Brain microvascular endothelial cell (primary cell): ENCODE measurements at regions not wholly inside any gene's neighbourhood (a gene's known extent, or its start where the extent isn't known, plus 50 kb on each side); places are given as distances from the start of the nearest gene placed in this dataset.

Source experiments
- DNase-seq: peaks from one replicate; pipeline ENCODE4 v3.0.0-alpha.2; 2020
- H3K27ac ChIP-seq: fragments of 250-450 bp; sonication (Bioruptor Pico); 2 replicates; pipeline ENCODE4 v1.5.1; 2020; ENCODE audit warnings: mild to moderate bottlenecking, moderate library complexity
- H3K27me3 ChIP-seq: fragments of 250-450 bp; sonication (Bioruptor Pico); replicated peaks from 2 replicates; pipeline ENCODE4 v1.5.1; 2020; ENCODE audit warnings: mild to moderate bottlenecking
- H3K36me3 ChIP-seq: fragments of 250-450 bp; sonication (Bioruptor Pico); replicated peaks from 2 replicates; pipeline ENCODE4 v1.5.1; 2020; ENCODE audit warnings: mild to moderate bottlenecking
- H3K4me3 ChIP-seq: 2 replicates; pipeline ENCODE4 v1.5.1; 2011; ENCODE audit warnings: low read depth, mild to moderate bottlenecking, control low read depth, low read length, moderate library complexity
- CTCF ChIP-seq: IDR thresholded peaks from 2 replicates; pipeline ENCODE4 v1.5.1; 2011; ENCODE audit warnings: low read depth, mild to moderate bottlenecking, moderate library complexity, low read length, control low read depth, inconsistent platforms; ENCODE audit errors: missing control alignments
- in situ Hi-C: cut with HindIII; loops from 2 replicates; pipeline ENCODE4 v1.10.0; 2017; ENCODE audit warnings: low sequenced_read_pairs, low pct_ligation_motif_present

- in situ Hi-C loops = no loop called here
Observed at GRCh38 chr13:70380809-70381208, 272.6 kb upstream of the KLHL1 start.

DNA sequence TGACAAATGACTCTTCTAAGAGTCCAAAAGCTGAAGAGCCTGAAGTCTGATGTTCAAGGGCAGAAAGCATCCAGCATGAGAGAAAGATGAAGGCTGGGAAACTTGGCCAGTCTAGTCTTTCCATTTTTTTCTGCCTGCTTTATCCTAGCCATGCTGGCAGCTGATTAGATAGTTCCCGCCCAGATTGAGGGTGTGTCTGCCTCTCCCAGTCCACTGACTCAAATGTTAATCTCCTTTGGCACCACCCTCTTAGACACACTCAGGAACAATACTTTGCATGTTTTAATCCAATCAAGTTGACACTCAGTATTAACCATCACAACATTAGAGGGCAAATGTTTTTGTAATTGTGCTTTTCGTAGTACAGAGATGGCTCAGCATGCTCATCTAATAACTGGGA, 267.5 kb upstream of the KLHL1 start:
- Histone ChIP-seq H3K27ac (no peak overlapping the region), H3K4me3 (no peak overlapping the region), H3K36me3 (no peaks in the 10 kb centered on the region), H3K27me3 (no peaks in the 10 kb centered on the region)
- in situ Hi-C loops = no loop called here
- TF ChIP-seq CTCF = no peak
- no peak for DNase-seq

More at GRCh38 chr13:70380809-70381208, 272.6 kb upstream of the KLHL1 start:
- H3K27me3 ChIP-seq = no peaks in the 10 kb centered on the region
- no peak for DNase-seq
- H3K36me3 ChIP-seq = no peaks in the 10 kb centered on the region
- TF ChIP-seq CTCF = no peak
- H3K4me3 ChIP-seq = no peak overlapping the region
- H3K27ac ChIP-seq = no peak overlapping the region

- TF ChIP-seq CTCF = no peak
Observed at GRCh38 chr13:70370924-70371323, 262.7 kb upstream of the KLHL1 start.

DNA sequence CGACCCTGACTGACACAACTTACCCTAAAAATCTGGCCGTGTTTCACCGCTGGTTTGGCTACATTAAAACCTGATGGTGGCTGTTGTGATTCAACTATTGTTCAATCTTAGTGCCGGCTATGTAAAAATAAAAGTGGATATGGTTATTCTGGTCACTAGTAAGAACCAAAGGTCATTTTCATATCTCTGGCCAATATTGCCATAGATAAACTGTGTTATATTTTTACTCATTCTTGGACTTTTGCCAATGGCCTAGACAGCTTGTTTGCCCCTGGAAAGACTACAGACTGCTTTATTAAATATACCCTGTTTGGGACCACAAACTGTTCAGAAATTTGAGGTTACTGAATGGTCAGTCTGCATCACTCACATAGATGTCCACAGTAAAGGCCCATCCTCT, 258.5 kb upstream of the KLHL1 start:
- in situ Hi-C loops = no loop called here

More at GRCh38 chr13:70370924-70371323, 262.7 kb upstream of the KLHL1 start:
- no peaks in the 10 kb centered on the region for H3K36me3 ChIP-seq
- no peaks in the 10 kb centered on the region for H3K27me3 ChIP-seq
- DNase-seq = no peak
- H3K4me3 ChIP-seq = no peak overlapping the region
- in situ Hi-C loops = no loop called here
- no peak overlapping the region for H3K27ac ChIP-seq

GRCh38 chr13:70363991-70364390, 255.7 kb upstream of the KLHL1 start:
- DNase-seq = no peak
- H3K27ac ChIP-seq = no peak overlapping the region
- no peak for TF ChIP-seq CTCF
- no peaks in the 10 kb centered on the region for H3K27me3 ChIP-seq
- H3K36me3 ChIP-seq = no peaks in the 10 kb centered on the region
- no peak overlapping the region for H3K4me3 ChIP-seq
- in situ Hi-C loops = no loop called here

More for the DNA sequence above, 258.5 kb upstream of the KLHL1 start:
- no peak overlapping the region for H3K27ac ChIP-seq
- no peaks in the 10 kb centered on the region for H3K36me3 ChIP-seq
- H3K27me3 ChIP-seq = no peaks in the 10 kb centered on the region
- no peak overlapping the region for H3K4me3 ChIP-seq
- DNase-seq = no peak
- TF ChIP-seq CTCF = no peak

- DNase-seq = no peak
- Histone ChIP-seq H3K36me3 (no peaks in the 10 kb centered on the region), H3K27me3 (no peaks in the 10 kb centered on the region), H3K27ac (no peak overlapping the region), H3K4me3 (no peak overlapping the region)
- in situ Hi-C loops = no loop called here
- no peak for TF ChIP-seq CTCF
Observed at GRCh38 chr13:70362820-70363570, 254.7 kb upstream of the KLHL1 start.
